ENCODE measurements at regions not wholly inside any gene's neighbourhood (a gene's known extent, or its start where the extent isn't known, plus 50 kb on each side); places are given as distances from the start of the nearest gene placed in this dataset.

- TF ChIP-seq CTCF (IDR thresholded peaks at IDR 0.05): no peak
- TF ChIP-seq POLR2AphosphoS5 (IDR thresholded peaks at IDR 0.05): no peak
- TF ChIP-seq POLR2A (IDR thresholded peaks at IDR 0.05): no peak
Observed at GRCh38 chr3:135690664-135691063, 274.9 kb upstream of the PPP2R3A start.

All from sigmoid colon (tissue), 4 donors.